DND-41 (cell line): ENCODE measurements at regions not wholly inside any gene's neighbourhood (a gene's known extent, or its start where the extent isn't known, plus 50 kb on each side); places are given as distances from the start of the nearest gene placed in this dataset.

Experiments used
- ATAC-seq: fragments of 200-7000 bp; cut with Tn5 transposase; 3 replicates; pipeline ENCODE4 v1.9.1; 2021; ENCODE audit warnings: low read depth; ENCODE audit not compliant: insufficient read depth
- DNase-seq: peaks from one replicate; pipeline ENCODE4 v3.0.0-alpha.2; 2020
- H2AFZ ChIP-seq: 2 replicates; pipeline ENCODE4 v1.6.0; 2012; ENCODE audit warnings: low read depth, low read length
- H3K27ac ChIP-seq: 2 replicates; pipeline ENCODE4 v1.5.1; 2012; ENCODE audit warnings: low read length, inconsistent platforms
- H3K27me3 ChIP-seq: fragments of 200-600 bp; sonication (generic); 2 replicates; pipeline ENCODE4 v1.6.0; 2012; ENCODE audit warnings: low read length, mild to moderate bottlenecking, inconsistent platforms; ENCODE audit not compliant: insufficient read depth, poor library complexity
- H3K36me3 ChIP-seq: 2 replicates; pipeline ENCODE4 v1.5.1; 2012; ENCODE audit warnings: low read length, inconsistent platforms; ENCODE audit not compliant: insufficient read depth
- H3K4me1 ChIP-seq: 2 replicates; pipeline ENCODE4 v1.5.1; 2012; ENCODE audit warnings: mild to moderate bottlenecking, low read length; ENCODE audit not compliant: insufficient read depth
- H3K4me2 ChIP-seq: 2 replicates; pipeline ENCODE4 v1.6.0; 2012; ENCODE audit warnings: mild to moderate bottlenecking, moderate library complexity, low read length, inconsistent platforms; ENCODE audit not compliant: insufficient read depth
- H3K4me3 ChIP-seq, 2 experiments: fragments of 200-600 bp in 1 of 2; shearing (Covaris generic) in 1 of 2; 2 replicates each; pipeline ENCODE4 v1.5.1; 2012 to 2016; ENCODE audit warnings: inconsistent platforms in 2 of 2, low read length in 2 of 2, mild to moderate bottlenecking in 2 of 2, low read depth in 1 of 2, moderate library complexity in 1 of 2
- H3K79me2 ChIP-seq: 2 replicates; pipeline ENCODE4 v1.6.0; 2012; ENCODE audit warnings: low read length, inconsistent platforms; ENCODE audit not compliant: insufficient read depth
- H3K9ac ChIP-seq: 2 replicates; pipeline ENCODE4 v1.6.0; 2012; ENCODE audit warnings: low read depth, mild to moderate bottlenecking, inconsistent platforms, low read length, moderate library complexity
- H3K9me3 ChIP-seq: 2 replicates; pipeline ENCODE4 v1.5.1; 2012; ENCODE audit warnings: low read length, moderate library complexity, mild to moderate bottlenecking, inconsistent platforms; ENCODE audit not compliant: insufficient read depth, severe bottlenecking
- H4K20me1 ChIP-seq: 2 replicates; pipeline ENCODE4 v1.6.0; 2012; ENCODE audit warnings: low read length; ENCODE audit not compliant: insufficient read depth
- EZH2 ChIP-seq: IDR thresholded peaks from 3 replicates; pipeline ENCODE4 v1.6.1; 2012; ENCODE audit warnings: borderline replicate concordance, low read depth, mild to moderate bottlenecking, moderate library complexity, low read length, inconsistent platforms; ENCODE audit not compliant: severe bottlenecking
- TF ChIP-seq, protein P1 (sequence below): IDR thresholded peaks from 2 replicates; pipeline ENCODE4 v1.5.1; 2012; ENCODE audit warnings: borderline replicate concordance, low read length, moderate library complexity, mild to moderate bottlenecking; ENCODE audit not compliant: poor library complexity, severe bottlenecking; ENCODE audit errors: extremely low read depth

DNA sequence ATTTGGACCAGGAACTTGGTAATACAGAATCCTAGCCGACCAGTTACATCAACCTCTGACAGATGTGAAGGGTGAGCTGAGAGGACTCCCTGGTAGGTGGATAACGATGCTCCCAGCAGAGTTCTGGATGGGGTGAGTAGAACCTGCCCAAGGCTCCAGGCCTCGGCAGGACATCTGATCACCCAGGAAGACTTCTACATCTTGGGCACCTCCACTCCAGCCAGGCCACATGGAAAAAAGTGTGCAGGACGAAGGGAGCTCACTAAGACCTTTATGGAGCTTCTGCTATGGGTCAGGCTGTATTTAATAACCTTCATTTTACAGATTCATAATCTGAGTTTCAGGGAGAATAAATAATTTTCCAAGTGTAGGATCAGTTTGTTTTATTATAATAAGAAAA lies 1028.7 kb downstream of the BCL11B start:
- H3K4me2 ChIP-seq, result no peak overlapping the region

DNA sequence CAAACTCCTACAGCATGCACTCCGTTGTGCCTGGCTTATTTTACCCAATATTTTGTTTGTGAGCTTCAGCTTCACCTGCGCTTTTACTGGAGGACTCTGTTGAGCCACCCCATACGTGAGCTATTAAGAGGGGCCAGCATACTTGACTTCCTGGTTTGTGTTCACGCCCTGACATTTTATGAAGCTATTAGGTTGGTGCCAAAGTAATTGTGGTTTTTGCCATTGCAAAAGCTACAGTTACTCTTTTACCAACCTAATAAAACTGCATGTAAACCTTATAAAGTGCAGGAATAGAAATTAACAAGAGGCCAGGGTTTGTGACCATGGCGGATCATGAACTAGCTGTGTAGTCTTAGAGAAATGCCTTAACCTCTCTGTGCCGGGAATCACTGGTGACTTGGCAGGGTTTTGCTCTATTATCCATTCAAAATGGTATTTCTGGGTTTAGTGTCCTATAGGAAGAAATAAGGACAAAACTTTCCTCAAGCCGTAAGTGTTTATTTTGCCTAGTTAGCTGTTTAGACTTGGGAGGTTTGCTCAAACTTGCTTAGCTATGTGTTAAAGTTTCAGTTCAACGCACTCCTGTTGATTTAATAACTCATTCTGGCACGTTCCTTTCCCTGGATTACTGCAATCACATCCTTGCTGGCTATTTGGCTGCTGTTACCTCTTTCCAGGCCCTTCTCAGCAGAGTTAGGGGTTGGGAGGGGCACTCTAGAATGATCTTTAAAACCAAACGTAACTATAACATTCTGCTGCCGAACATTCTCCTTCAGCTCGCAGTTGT lies 1027.6 kb downstream of the BCL11B start:
- Histone ChIP-seq H3K36me3 (no peaks in the 10 kb centered on the region), H3K9me3 (no peaks in the 10 kb centered on the region), H3K4me1 (peaks cover 18% of the 10 kb centered on the region), H3K9ac (no peak overlapping the region), H2AFZ (no peak overlapping the region), H3K4me3 (no peak overlapping the region), H3K4me2 (no peak overlapping the region), H3K79me2 (no peaks in the 10 kb centered on the region), H3K27me3 (no peaks in the 10 kb centered on the region), H3K27ac (peak overlapping the region; percentile 35), H4K20me1 (no peaks in the 10 kb centered on the region)
- ATAC-seq (no peak), DNase-seq (peak; percentile 3)
- TF ChIP-seq, protein P1, sequence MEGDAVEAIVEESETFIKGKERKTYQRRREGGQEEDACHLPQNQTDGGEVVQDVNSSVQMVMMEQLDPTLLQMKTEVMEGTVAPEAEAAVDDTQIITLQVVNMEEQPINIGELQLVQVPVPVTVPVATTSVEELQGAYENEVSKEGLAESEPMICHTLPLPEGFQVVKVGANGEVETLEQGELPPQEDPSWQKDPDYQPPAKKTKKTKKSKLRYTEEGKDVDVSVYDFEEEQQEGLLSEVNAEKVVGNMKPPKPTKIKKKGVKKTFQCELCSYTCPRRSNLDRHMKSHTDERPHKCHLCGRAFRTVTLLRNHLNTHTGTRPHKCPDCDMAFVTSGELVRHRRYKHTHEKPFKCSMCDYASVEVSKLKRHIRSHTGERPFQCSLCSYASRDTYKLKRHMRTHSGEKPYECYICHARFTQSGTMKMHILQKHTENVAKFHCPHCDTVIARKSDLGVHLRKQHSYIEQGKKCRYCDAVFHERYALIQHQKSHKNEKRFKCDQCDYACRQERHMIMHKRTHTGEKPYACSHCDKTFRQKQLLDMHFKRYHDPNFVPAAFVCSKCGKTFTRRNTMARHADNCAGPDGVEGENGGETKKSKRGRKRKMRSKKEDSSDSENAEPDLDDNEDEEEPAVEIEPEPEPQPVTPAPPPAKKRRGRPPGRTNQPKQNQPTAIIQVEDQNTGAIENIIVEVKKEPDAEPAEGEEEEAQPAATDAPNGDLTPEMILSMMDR, result no peak
- no peak for TF ChIP-seq EZH2

More for the DNA sequence above, 1028.7 kb downstream of the BCL11B start:
- Histone ChIP-seq H3K36me3 (no peaks in the 10 kb centered on the region), H2AFZ (no peak overlapping the region), H3K27me3 (no peaks in the 10 kb centered on the region), H3K27ac (no peak overlapping the region), H3K79me2 (no peaks in the 10 kb centered on the region), H4K20me1 (no peaks in the 10 kb centered on the region), H3K9ac (no peak overlapping the region), H3K4me3 (no peak overlapping the region), H3K9me3 (no peaks in the 10 kb centered on the region), H3K4me1 (peaks cover 18% of the 10 kb centered on the region)
- ATAC-seq (no peak), DNase-seq (no peak)
- no peak for TF ChIP-seq EZH2
- TF ChIP-seq, protein P1, result no peak

DNA sequence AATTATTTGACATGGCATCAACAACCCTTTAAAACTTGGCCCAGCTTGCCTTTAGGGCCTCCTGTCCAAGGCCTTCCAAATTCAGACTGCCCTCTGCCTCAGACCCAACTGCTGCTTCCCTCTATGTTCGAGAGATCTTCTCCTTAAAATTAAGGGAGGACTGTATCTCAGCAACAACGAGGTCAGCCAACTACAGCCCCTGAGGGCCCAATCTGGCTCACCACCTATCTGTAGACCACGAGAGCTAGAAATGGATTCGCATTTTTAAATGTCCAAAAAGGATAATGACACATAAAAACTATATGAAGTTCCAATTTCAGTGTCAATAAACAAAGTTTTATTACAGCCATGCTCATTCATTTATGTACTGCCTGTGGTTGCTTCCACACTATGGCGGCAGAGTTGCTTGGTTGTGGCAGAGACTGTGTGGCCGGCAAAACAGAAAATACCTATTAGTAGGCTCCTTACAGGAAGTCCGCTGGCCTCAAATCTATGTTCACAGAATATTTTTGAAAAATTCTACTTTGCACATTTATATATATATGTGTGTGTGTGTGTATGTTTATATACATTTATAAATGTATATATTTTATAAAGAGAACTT lies 1026.9 kb downstream of the BCL11B start:
- Histone ChIP-seq H3K4me2 (no peak overlapping the region), H3K27me3 (no peaks in the 10 kb centered on the region), H2AFZ (no peak overlapping the region), H3K27ac (no peak overlapping the region), H4K20me1 (no peaks in the 10 kb centered on the region), H3K4me1 (peaks cover 15% of the 10 kb centered on the region), H3K9me3 (no peaks in the 10 kb centered on the region), H3K79me2 (no peaks in the 10 kb centered on the region), H3K9ac (no peak overlapping the region), H3K36me3 (no peaks in the 10 kb centered on the region), H3K4me3 (no peak overlapping the region)
- TF ChIP-seq, protein P1, result no peak
- TF ChIP-seq EZH2, result no peak
- DNase-seq (peak; percentile 3), ATAC-seq (no peak)
